ENCODE measurements at regions not wholly inside any gene's neighbourhood (a gene's known extent, or its start where the extent isn't known, plus 50 kb on each side); places are given as distances from the start of the nearest gene placed in this dataset.

- no peaks in the 10 kb centered on the region for H3K36me3 ChIP-seq
- H3K4me1 ChIP-seq: no peaks in the 10 kb centered on the region
- H3K9me3 ChIP-seq: no peaks in the 10 kb centered on the region
- no peak overlapping the region for H3K4me3 ChIP-seq (replicated peaks in 1 of 3)
- DNase-seq: no peak
- no peaks in the 10 kb centered on the region for H3K27me3 ChIP-seq
- intact Hi-C loops (cut with DNase I): no loop called here
- TF ChIP-seq CTCF (IDR thresholded peaks at IDR 0.05) (no peak), POLR2A (IDR thresholded peaks at IDR 0.05) (no peak)
- H3K27ac ChIP-seq: no peak overlapping the region
Measured at GRCh38 chr4:188722911-188723310, 583.7 kb downstream of the TRIML1 start.

- TF ChIP-seq POLR2A (IDR thresholded peaks at IDR 0.05) (no peak), CTCF (IDR thresholded peaks at IDR 0.05) (no peak)
- no peaks in the 10 kb centered on the region for H3K27me3 ChIP-seq
- no peak overlapping the region for H3K27ac ChIP-seq
- WGBS, 2 donors: 95 to 97% methylated on average over 1 of the region's 1 CpG
- H3K4me1 ChIP-seq: no peaks in the 10 kb centered on the region
- H3K36me3 ChIP-seq: no peaks in the 10 kb centered on the region
- intact Hi-C loops (cut with DNase I): no loop called here
- no peaks in the 10 kb centered on the region for H3K9me3 ChIP-seq
- no peak overlapping the region for H3K4me3 ChIP-seq (replicated peaks in 1 of 3)
- no peak for DNase-seq
Measured at GRCh38 chr4:188727746-188728145, 588.5 kb downstream of the TRIML1 start.

GRCh38 chr4:188728359-188728758 lies 589.1 kb downstream of the TRIML1 start:
- Histone ChIP-seq H3K27me3 (no peaks in the 10 kb centered on the region), H3K27ac (no peak overlapping the region), H3K4me3 (replicated peaks in 1 of 3) (no peak overlapping the region), H3K9me3 (no peaks in the 10 kb centered on the region), H3K4me1 (no peaks in the 10 kb centered on the region), H3K36me3 (no peaks in the 10 kb centered on the region)
- no peak for DNase-seq
- intact Hi-C loops (cut with DNase I): no loop called here
- 34 to 43% methylated on average over 1 of the region's 1 CpG for WGBS, 2 donors
- no peak for TF ChIP-seq POLR2A (IDR thresholded peaks at IDR 0.05)
- no peak for TF ChIP-seq CTCF (IDR thresholded peaks at IDR 0.05)

- TF ChIP-seq POLR2A (IDR thresholded peaks at IDR 0.05) (no peak), CTCF (IDR thresholded peaks at IDR 0.05) (no peak)
- H3K27me3 ChIP-seq: no peaks in the 10 kb centered on the region
- H3K4me1 ChIP-seq: no peaks in the 10 kb centered on the region
- no peak overlapping the region for H3K27ac ChIP-seq
- intact Hi-C loops (cut with DNase I): no loop called here
- no peak overlapping the region for H3K4me3 ChIP-seq (replicated peaks in 1 of 3)
- no peaks in the 10 kb centered on the region for H3K36me3 ChIP-seq
- H3K9me3 ChIP-seq: no peaks in the 10 kb centered on the region
- WGBS, 2 donors: 76 to 81% methylated on average over 3 of the region's 3 CpGs
- DNase-seq: no peak
Measured at GRCh38 chr4:188732131-188732530, 592.9 kb downstream of the TRIML1 start.

GRCh38 chr4:188735082-188735481 lies 595.8 kb downstream of the TRIML1 start:
- WGBS, 2 donors: 93 to 94% methylated on average over 12 to 14 of the region's 15 CpGs

More at GRCh38 chr4:188735082-188735481, 595.8 kb downstream of the TRIML1 start:
- no peaks in the 10 kb centered on the region for H3K4me1 ChIP-seq
- DNase-seq: no peak
- TF ChIP-seq POLR2A (IDR thresholded peaks at IDR 0.05): no peak
- no peak for TF ChIP-seq CTCF (IDR thresholded peaks at IDR 0.05)
- H3K27me3 ChIP-seq: no peaks in the 10 kb centered on the region
- intact Hi-C loops (cut with DNase I): no loop called here
- no peak overlapping the region for H3K4me3 ChIP-seq (replicated peaks in 1 of 3)
- no peak overlapping the region for H3K27ac ChIP-seq
- H3K36me3 ChIP-seq: no peaks in the 10 kb centered on the region
- no peaks in the 10 kb centered on the region for H3K9me3 ChIP-seq

All from thyroid gland (tissue), 4 donors.